ENCODE measurements at regions not wholly inside any gene's neighbourhood (a gene's known extent, or its start where the extent isn't known, plus 50 kb on each side); places are given as distances from the start of the nearest gene placed in this dataset.
A peak's percentile ranks its signal among the peaks of the same experiment; 100 is the strongest.

DNA sequence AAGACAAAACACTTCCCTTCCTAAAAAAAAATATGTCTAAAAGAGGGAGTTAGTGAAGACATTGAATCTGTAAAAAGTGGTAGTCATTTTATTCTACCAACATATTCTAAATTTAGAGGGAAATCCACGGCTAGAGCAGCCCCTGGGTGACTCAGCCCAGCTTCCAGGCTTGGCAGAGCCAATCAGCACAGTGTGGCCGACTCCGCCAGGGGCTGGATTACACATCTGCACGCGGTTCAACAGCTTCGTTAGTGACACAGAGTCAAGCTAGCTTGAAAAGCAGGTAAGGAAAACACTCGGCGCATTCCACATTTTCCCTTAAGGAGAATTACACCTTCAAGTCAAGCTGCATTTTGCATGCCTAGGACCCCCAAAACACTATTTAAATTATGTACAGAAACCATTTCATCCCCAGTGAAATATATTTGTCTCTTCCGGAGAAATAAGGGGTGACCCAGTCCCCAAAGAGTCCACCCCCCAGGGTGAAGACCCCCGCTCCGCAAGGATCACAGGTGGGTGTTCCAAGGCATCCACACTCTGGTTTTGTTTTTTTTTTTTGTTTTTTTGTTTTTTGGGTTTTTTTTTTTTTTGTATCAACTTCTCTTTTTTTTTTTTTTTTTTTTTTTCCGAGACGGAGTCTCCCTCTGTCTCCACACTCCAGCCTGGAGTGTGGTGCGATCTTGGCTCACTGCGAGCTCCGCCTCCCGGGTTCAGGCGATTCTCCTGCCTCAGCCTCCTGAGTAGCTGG, 58.4 kb upstream of the ARID1B start:
- Histone ChIP-seq H3K4me1 (peaks cover 38% of the 10 kb centered on the region), H3K4me3 (no peak overlapping the region), H3K27me3 (no peaks in the 10 kb centered on the region), H3K36me3 (replicated peaks in 1 of 2; ENCODE audit: insufficient read depth in 1 of 2, low read depth in 2 of 2) (no peaks in the 10 kb centered on the region), H3K9me3 (no peaks in the 10 kb centered on the region), H3K27ac (peak overlapping the region; percentile 92 to 97 (median 96))
- TF ChIP-seq, protein P1, sequence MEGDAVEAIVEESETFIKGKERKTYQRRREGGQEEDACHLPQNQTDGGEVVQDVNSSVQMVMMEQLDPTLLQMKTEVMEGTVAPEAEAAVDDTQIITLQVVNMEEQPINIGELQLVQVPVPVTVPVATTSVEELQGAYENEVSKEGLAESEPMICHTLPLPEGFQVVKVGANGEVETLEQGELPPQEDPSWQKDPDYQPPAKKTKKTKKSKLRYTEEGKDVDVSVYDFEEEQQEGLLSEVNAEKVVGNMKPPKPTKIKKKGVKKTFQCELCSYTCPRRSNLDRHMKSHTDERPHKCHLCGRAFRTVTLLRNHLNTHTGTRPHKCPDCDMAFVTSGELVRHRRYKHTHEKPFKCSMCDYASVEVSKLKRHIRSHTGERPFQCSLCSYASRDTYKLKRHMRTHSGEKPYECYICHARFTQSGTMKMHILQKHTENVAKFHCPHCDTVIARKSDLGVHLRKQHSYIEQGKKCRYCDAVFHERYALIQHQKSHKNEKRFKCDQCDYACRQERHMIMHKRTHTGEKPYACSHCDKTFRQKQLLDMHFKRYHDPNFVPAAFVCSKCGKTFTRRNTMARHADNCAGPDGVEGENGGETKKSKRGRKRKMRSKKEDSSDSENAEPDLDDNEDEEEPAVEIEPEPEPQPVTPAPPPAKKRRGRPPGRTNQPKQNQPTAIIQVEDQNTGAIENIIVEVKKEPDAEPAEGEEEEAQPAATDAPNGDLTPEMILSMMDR (IDR thresholded peaks at IDR 0.05), result no peak
- TF ChIP-seq POLR2A (IDR thresholded peaks at IDR 0.05), result no peak
- ATAC-seq, result no peak
- intact Hi-C loops (cut with DNase I), result no loop called here
- peak; percentile 48 to 85 (median 58) for DNase-seq
- 83 to 91% methylated on average over 14 to 18 of the region's 18 CpGs for WGBS, 2 donors

DNA sequence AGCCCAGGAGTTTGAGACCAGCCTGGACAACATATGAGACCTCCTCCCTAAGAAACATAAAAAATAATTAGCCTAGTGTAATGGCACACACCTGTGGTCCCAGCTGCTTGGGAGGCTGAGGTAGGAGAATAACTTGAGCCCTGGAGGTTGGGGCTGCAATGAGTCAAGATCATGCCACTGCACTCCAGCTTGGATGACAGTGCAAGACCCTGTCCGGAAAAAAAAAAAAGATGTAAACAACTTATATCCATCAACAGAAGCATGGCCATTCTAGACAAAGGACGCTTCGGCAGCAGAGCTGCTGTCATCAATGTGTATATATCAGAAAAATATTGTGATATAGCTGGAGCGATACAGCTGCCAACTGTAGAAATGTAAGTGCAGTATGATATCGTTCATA, 59.6 kb upstream of the ARID1B start:
- H3K27ac ChIP-seq, result no peak overlapping the region
- no peak overlapping the region for H3K4me3 ChIP-seq
- H3K36me3 ChIP-seq (replicated peaks in 1 of 2; ENCODE audit: insufficient read depth in 1 of 2, low read depth in 2 of 2), result no peaks in the 10 kb centered on the region
- no peaks in the 10 kb centered on the region for H3K27me3 ChIP-seq
- DNase-seq (no peak), ATAC-seq (no peak)
- TF ChIP-seq, protein P1 (IDR thresholded peaks at IDR 0.05), result no peak
- no peak for TF ChIP-seq POLR2A (IDR thresholded peaks at IDR 0.05)
- 88% methylated on average over 5 of the region's 5 CpGs for WGBS, 2 donors
- peaks cover 38% of the 10 kb centered on the region for H3K4me1 ChIP-seq
- no peaks in the 10 kb centered on the region for H3K9me3 ChIP-seq
- intact Hi-C loops (cut with DNase I), result no loop called here

DNA sequence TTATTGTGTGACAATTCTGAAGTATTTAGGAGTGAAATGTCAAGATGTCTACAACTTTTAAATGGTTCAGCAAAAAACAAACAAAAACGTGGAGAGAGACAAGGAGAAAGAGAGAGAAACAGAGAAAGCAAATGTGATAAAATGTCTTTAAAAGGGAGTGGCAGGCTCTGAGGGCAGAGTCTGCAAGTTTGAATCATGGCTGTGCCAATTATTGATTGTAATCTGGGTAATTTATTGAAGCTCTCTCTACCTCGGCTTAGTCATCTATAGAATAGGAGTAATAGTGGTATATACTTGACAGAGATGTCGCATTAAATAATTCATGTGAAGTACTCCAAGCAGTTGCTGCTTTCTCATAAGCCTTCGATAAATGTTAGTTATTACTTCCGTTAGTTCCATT, 61.3 kb upstream of the ARID1B start:
- Histone ChIP-seq H3K4me1 (peaks cover 21% of the 10 kb centered on the region), H3K36me3 (replicated peaks in 1 of 2; ENCODE audit: insufficient read depth in 1 of 2, low read depth in 2 of 2) (no peaks in the 10 kb centered on the region), H3K27ac (no peak overlapping the region), H3K9me3 (no peaks in the 10 kb centered on the region), H3K4me3 (no peak overlapping the region), H3K27me3 (no peaks in the 10 kb centered on the region)
- no peak for TF ChIP-seq POLR2A (IDR thresholded peaks at IDR 0.05)
- TF ChIP-seq, protein P1 (IDR thresholded peaks at IDR 0.05), result no peak
- ATAC-seq (no peak), DNase-seq (no peak)
- intact Hi-C loops (cut with DNase I), result no loop called here
- WGBS, 2 donors, result 64 to 66% methylated on average over 5 of the region's 5 CpGs

DNA sequence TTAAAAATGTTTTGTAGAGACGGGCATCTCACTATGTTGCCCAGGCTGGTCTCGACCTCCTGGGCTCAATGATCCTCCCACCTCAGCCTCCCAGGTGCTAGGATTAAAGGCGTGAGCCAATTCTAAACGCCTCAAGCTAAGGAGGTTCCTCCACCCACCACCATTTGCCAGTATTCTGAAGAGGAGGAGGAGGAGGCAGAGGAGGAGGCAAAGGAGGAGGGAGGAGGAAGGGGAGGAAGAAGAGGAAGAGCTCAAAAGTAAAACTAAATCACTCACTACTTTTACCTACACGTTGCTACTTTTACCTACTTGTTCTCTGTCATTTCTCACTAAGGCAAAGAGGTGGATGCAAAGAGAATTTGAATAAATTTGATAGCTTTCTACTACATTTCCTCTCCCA, 63.6 kb upstream of the ARID1B start:
- Histone ChIP-seq H3K27me3 (no peaks in the 10 kb centered on the region), H3K4me1 (no peaks in the 10 kb centered on the region), H3K4me3 (no peak overlapping the region), H3K9me3 (no peaks in the 10 kb centered on the region), H3K27ac (no peak overlapping the region), H3K36me3 (replicated peaks in 1 of 2; ENCODE audit: insufficient read depth in 1 of 2, low read depth in 2 of 2) (no peaks in the 10 kb centered on the region)
- TF ChIP-seq, protein P1 (IDR thresholded peaks at IDR 0.05), result no peak
- no peak for TF ChIP-seq POLR2A (IDR thresholded peaks at IDR 0.05)
- DNase-seq, result no peak
- 81 to 89% methylated on average over 5 of the region's 5 CpGs for WGBS, 2 donors
- ATAC-seq, result no peak
- intact Hi-C loops (cut with DNase I), result no loop called here

DNA sequence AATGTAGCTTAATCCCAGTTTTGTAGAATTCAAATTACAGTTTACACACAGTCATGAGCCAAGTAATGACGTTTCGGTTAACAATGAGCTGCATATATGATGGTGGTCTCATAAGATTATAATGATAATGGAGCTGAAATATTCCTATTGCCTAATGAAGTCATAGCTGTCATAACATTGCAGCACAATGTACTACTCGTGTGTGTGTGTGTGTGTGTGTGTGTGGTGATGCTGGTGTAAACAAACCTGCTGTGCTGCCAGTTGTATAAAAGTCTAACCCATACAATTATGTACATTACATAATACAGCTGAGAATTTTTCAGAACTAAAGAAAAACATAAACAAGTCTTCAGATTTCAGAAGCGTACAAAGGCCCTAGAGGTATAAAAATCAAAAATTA, 66.7 kb upstream of the ARID1B start:
- TF ChIP-seq, protein P1 (IDR thresholded peaks at IDR 0.05), result no peak
- TF ChIP-seq POLR2A (IDR thresholded peaks at IDR 0.05), result no peak
- no peak for DNase-seq
- 67 to 78% methylated on average over 4 of the region's 4 CpGs for WGBS, 2 donors
- Histone ChIP-seq H3K4me1 (no peaks in the 10 kb centered on the region), H3K9me3 (no peaks in the 10 kb centered on the region), H3K36me3 (replicated peaks in 1 of 2; ENCODE audit: insufficient read depth in 1 of 2, low read depth in 2 of 2) (no peaks in the 10 kb centered on the region), H3K27me3 (no peaks in the 10 kb centered on the region), H3K4me3 (no peak overlapping the region), H3K27ac (no peak overlapping the region)
- intact Hi-C loops (cut with DNase I), result no loop called here
- ATAC-seq, result no peak

Data from body of pancreas (tissue), 4 donors.